ENCODE measurements at regions not wholly inside any gene's neighbourhood (a gene's known extent, or its start where the extent isn't known, plus 50 kb on each side); places are given as distances from the start of the nearest gene placed in this dataset.

DNA sequence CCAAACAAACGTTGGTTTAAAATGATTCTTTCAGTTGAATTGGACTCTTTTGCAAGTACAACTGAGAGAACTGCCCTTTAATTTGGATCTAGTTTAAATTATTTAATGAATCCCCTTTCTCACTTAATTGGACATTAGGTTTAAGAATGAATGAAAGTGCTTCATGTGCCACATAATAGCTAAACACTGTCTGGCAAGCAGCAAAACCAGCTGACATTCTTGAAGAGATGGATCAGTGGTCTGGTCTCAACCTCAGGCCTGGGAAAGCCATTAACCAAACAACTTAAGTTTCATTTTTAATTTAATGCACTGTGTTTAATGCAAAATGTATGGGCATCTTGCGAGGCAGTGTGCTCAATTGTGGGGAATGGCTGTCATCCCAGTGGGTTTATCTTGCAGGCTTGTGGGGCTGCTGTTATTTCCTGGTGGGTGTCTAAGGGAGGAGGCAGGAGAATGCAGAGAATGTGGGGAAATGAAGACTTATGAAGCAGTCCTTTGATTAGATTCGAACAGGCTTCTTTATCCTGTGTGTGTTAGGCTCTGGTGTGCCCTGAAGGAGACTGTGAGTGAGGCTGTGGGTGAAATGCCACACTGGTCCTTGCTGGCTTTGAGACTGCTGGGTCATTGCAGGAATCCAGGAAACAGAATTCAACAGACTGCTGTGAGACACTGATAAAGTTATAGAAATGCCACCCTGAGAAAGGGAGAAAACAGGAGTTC, 144.1 kb upstream of the PELI2 start:
- no peaks in the 10 kb centered on the region for H3K27me3 ChIP-seq
- no peak overlapping the region for H3K27ac ChIP-seq
- TF ChIP-seq, protein P1, sequence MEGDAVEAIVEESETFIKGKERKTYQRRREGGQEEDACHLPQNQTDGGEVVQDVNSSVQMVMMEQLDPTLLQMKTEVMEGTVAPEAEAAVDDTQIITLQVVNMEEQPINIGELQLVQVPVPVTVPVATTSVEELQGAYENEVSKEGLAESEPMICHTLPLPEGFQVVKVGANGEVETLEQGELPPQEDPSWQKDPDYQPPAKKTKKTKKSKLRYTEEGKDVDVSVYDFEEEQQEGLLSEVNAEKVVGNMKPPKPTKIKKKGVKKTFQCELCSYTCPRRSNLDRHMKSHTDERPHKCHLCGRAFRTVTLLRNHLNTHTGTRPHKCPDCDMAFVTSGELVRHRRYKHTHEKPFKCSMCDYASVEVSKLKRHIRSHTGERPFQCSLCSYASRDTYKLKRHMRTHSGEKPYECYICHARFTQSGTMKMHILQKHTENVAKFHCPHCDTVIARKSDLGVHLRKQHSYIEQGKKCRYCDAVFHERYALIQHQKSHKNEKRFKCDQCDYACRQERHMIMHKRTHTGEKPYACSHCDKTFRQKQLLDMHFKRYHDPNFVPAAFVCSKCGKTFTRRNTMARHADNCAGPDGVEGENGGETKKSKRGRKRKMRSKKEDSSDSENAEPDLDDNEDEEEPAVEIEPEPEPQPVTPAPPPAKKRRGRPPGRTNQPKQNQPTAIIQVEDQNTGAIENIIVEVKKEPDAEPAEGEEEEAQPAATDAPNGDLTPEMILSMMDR (IDR thresholded peaks at IDR 0.05), result no peak
- no peak for DNase-seq (ENCODE audit: low spot score)
- no peaks in the 10 kb centered on the region for H3K36me3 ChIP-seq
- H3K4me1 ChIP-seq, result peaks cover 0 to 16% of the 10 kb centered on the region in 2 donors
- no peak overlapping the region for H3K4me3 ChIP-seq
- H3K9me3 ChIP-seq, result no peaks in the 10 kb centered on the region

DNA sequence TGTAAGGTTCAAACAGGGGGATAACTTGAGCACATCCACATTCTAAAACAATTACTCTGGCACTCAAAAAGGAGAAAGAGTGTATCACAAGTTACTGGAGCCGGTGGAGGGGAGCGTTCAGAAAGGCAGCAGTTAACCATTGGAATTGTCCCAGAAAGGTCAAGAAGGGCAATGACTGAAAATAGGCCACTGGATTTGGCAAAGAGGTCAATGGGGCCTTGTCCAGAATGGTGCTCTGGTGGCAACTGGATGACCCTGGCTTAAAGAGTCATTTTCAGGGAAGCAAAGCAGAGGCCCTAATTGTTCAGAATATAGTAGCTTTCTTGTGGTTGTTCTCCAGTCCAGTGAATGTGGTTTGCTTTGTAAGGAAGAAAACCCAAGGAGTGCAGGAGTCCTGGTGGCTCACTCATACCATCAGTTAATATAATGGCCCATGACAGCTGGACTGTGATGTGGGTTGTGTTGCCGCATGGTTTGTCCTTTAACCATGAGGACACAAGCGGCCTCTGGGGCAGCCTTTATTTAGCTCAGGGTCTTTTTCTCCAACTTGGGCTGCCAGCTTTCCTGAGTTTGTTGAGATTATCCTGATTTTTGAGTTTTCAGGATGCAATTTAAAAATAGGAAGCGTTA, 142.8 kb upstream of the PELI2 start:
- TF ChIP-seq, protein P1 (IDR thresholded peaks at IDR 0.05), result no peak
- Histone ChIP-seq H3K36me3 (no peaks in the 10 kb centered on the region), H3K27ac (no peak overlapping the region), H3K9me3 (peaks cover 0 to 2% of the 10 kb centered on the region in 2 donors), H3K4me1 (peaks cover 0 to 16% of the 10 kb centered on the region in 2 donors), H3K27me3 (no peaks in the 10 kb centered on the region), H3K4me3 (no peak overlapping the region)
- no peak for DNase-seq (ENCODE audit: low spot score)

DNA sequence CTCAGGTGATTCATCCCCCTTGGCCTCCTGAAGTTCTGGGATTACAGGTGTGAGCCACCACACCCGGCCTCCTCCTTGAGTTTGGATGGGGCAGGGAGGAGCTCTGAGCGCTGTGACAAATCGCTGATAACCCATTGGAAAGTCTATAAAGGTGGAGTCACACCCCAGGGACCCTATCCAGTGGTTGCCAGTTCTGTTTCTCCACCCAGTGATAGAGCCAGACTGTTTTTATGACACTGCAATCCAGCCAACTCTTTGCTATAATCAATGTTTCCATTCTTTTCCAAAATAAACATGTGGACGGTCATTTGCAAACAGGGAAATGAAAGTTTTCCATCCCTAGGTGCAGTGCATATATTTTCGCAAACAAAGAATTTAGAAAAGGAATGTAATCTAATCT, 142.0 kb upstream of the PELI2 start:
- Histone ChIP-seq H3K27ac (no peak overlapping the region), H3K4me1 (peaks cover 0 to 16% of the 10 kb centered on the region in 2 donors), H3K27me3 (no peaks in the 10 kb centered on the region), H3K36me3 (no peaks in the 10 kb centered on the region), H3K9me3 (peaks cover 0 to 10% of the 10 kb centered on the region in 2 donors), H3K4me3 (no peak overlapping the region)
- TF ChIP-seq, protein P1 (IDR thresholded peaks at IDR 0.05), result no peak
- DNase-seq (ENCODE audit: low spot score), result no peak

DNA sequence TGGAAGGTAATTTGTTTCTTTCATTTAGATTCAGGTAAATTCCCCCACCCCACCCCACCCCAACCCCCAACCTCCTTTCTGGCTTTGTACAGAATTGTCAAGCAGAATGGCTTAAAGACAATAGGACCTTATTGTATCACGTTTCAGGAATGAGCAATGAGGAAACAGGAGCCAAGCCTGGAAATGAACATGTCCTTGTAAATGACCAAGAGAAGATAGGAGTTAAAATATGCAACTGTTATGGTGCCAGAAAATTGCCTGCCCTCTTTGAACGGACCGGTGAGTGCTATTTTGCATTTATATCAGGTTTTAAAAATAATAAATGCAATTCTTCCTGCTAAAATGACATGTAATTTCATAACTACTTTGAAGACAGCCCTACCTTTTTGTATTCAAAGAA, 141.6 kb upstream of the PELI2 start:
- peaks cover 0 to 16% of the 10 kb centered on the region in 2 donors for H3K4me1 ChIP-seq
- DNase-seq (ENCODE audit: low spot score), result no peak
- TF ChIP-seq, protein P1 (IDR thresholded peaks at IDR 0.05), result no peak
- H3K27me3 ChIP-seq, result no peaks in the 10 kb centered on the region
- no peaks in the 10 kb centered on the region for H3K36me3 ChIP-seq
- peaks cover 0 to 15% of the 10 kb centered on the region in 2 donors for H3K9me3 ChIP-seq
- H3K27ac ChIP-seq, result no peak overlapping the region
- H3K4me3 ChIP-seq, result no peak overlapping the region

DNA sequence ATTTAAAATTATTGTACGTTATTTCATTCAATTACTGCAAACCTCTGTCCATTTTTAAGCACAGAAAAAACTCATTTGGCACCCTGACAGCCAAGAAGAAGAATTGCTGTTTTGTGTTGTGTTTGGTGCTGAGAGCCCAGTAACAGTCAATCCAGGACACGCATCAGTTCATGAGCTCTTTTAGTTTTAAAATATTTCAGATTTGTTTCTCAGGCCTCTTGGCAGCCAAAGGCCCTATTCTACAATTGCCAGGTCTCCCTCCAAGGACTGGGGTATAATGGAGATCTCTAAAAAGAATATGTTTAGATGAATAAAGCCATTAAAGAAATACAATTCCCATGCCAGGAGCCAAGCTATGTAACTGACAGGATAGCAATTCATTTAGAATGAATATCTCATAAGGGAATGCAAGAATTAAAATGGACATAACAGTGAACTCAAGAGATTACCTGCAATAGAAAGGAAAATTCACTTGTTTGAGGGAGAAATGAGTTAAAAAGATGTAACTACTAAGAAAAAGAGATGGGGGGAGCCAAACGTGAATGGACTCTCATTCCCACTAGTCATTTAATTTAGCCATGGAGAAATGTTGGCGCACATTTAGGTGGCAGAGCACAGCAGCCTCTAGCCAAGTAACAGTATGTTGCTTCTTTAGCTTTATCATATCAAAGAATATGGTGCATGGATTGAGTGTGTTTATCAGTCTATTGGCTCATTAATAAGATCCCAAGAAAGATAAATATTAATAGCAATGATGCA, 140.6 kb upstream of the PELI2 start:
- Histone ChIP-seq H3K9me3 (peaks cover 0 to 17% of the 10 kb centered on the region in 2 donors), H3K27ac (no peak overlapping the region), H3K4me3 (no peak overlapping the region), H3K4me1 (peaks cover 0 to 16% of the 10 kb centered on the region in 2 donors), H3K36me3 (no peaks in the 10 kb centered on the region), H3K27me3 (no peaks in the 10 kb centered on the region)
- DNase-seq (ENCODE audit: low spot score), result no peak
- TF ChIP-seq, protein P1 (IDR thresholded peaks at IDR 0.05), result no peak

All from right atrium auricular region (tissue), 2 donors.